ENCODE measurements at regions not wholly inside any gene's neighbourhood (a gene's known extent, or its start where the extent isn't known, plus 50 kb on each side); places are given as distances from the start of the nearest gene placed in this dataset. TPM values are rescaled to one million over a fixed set of nuclear protein-coding genes. Genes with fewer than 3 reads are reported as not detected.

GRCh38 chr13:25044071-25044470 is 51.9 kb upstream of the PABPC3 start (continued):
- TF ChIP-seq IKZF1 (conservative IDR thresholded peaks at IDR 0.05): no peak
- no peak for TF ChIP-seq NFYB (IDR thresholded peaks at IDR 0.05; ENCODE audit: insufficient read depth, low read depth, low read length)
- TF ChIP-seq BMI1 (IDR thresholded peaks at IDR 0.05; ENCODE audit: borderline replicate concordance): no peak
- TF ChIP-seq E2F8 (IDR thresholded peaks at IDR 0.05; ENCODE audit: low read depth, partially characterized antibody): no peak
- no peak for TF ChIP-seq NFIC (IDR thresholded peaks at IDR 0.05; ENCODE audit: low read depth, low read length)
- TF ChIP-seq RB1 (IDR thresholded peaks at IDR 0.05; ENCODE audit: borderline replicate concordance): no peak
- TF ChIP-seq ZNF274 (IDR thresholded peaks at IDR 0.05; ENCODE audit: insufficient read depth, insufficient read length): no peak
- no peak for TF ChIP-seq SRF (IDR thresholded peaks at IDR 0.05; ENCODE audit: low read depth in 2 of 2, low read length in 2 of 2)

Small RNAs in the stretch of these regions (small RNA-seq; reads per million reads assigned to genes)
- not detected for gene AL590099.1
- gene LSP1P1: not detected
